H9 (cell line): ENCODE measurements at regions not wholly inside any gene's neighbourhood (a gene's known extent, or its start where the extent isn't known, plus 50 kb on each side); places are given as distances from the start of the nearest gene placed in this dataset.

Experiments
- DNase-seq: peaks from one replicate; pipeline ENCODE4 v3.0.0-alpha.2; 2017
- H2AFZ ChIP-seq: one replicate; pipeline ENCODE4 v1.6.1; 2013; ENCODE audit warnings: mild to moderate bottlenecking, low read length, control low read depth, moderate library complexity
- H2AK5ac ChIP-seq: 2 replicates; pipeline ENCODE4 v1.6.1; 2013; ENCODE audit warnings: low read length, control low read depth, mixed read lengths; ENCODE audit not compliant: insufficient read length
- H2BK120ac ChIP-seq: one replicate; pipeline ENCODE4 v1.6.1; 2013; ENCODE audit warnings: low read depth, mild to moderate bottlenecking, low read length, control low read depth, inconsistent platforms; ENCODE audit not compliant: poor library complexity, severe bottlenecking
- H2BK12ac ChIP-seq: 2 replicates; pipeline ENCODE4 v1.6.1; 2013; ENCODE audit warnings: low read length, control low read depth, mixed read lengths, low read depth; ENCODE audit not compliant: insufficient read length
- H2BK15ac ChIP-seq: 2 replicates; pipeline ENCODE4 v1.6.1; 2013; ENCODE audit warnings: low read depth, low read length, control low read depth
- H2BK20ac ChIP-seq: one replicate; pipeline ENCODE4 v1.6.1; 2013; ENCODE audit warnings: low read depth, mild to moderate bottlenecking, low read length, control low read depth, inconsistent platforms; ENCODE audit not compliant: poor library complexity, severe bottlenecking
- H2BK5ac ChIP-seq: 2 replicates; pipeline ENCODE4 v1.6.1; 2013; ENCODE audit warnings: low read length, control low read depth, mixed read lengths; ENCODE audit not compliant: insufficient read length
- H3K14ac ChIP-seq: 2 replicates; pipeline ENCODE4 v1.6.1; 2013; ENCODE audit warnings: low read length, control low read depth; ENCODE audit not compliant: insufficient read depth
- H3K18ac ChIP-seq: 2 replicates; pipeline ENCODE4 v1.6.1; 2013; ENCODE audit warnings: low read depth, mild to moderate bottlenecking, mixed read lengths, low read length, control low read depth; ENCODE audit not compliant: insufficient read length
- H3K23ac ChIP-seq: 2 replicates; pipeline ENCODE4 v1.6.1; 2013; ENCODE audit warnings: low read length, control low read depth, mixed read lengths, low read depth; ENCODE audit not compliant: insufficient read length
- H3K23me2 ChIP-seq: 2 replicates; pipeline ENCODE4 v1.6.1; 2013; ENCODE audit warnings: low read depth, mild to moderate bottlenecking, mixed read lengths, low read length, control low read depth; ENCODE audit not compliant: insufficient read length, poor library complexity, severe bottlenecking
- H3K27ac ChIP-seq: 2 replicates; pipeline ENCODE4 v1.5.1; 2013; ENCODE audit warnings: low read length, control low read depth, mixed read lengths, low read depth; ENCODE audit not compliant: insufficient read length
- H3K27me3 ChIP-seq: 2 replicates; pipeline ENCODE4 v1.6.1; 2013; ENCODE audit warnings: low read length, control low read depth, inconsistent platforms; ENCODE audit not compliant: insufficient read depth
- H3K4ac ChIP-seq: 2 replicates; pipeline ENCODE4 v1.6.1; 2013; ENCODE audit warnings: low read depth, mild to moderate bottlenecking, control low read depth, inconsistent platforms, low read length, moderate library complexity
- H3K4me1 ChIP-seq: 2 replicates; pipeline ENCODE4 v1.6.1; 2013; ENCODE audit warnings: low read length, control low read depth, inconsistent platforms; ENCODE audit not compliant: insufficient read depth
- H3K4me2 ChIP-seq: 2 replicates; pipeline ENCODE4 v1.6.1; 2013; ENCODE audit warnings: low read length, control low read depth, mixed read lengths; ENCODE audit not compliant: insufficient read length, insufficient read depth
- H3K56ac ChIP-seq: 2 replicates; pipeline ENCODE4 v1.6.1; 2013; ENCODE audit warnings: low read depth, mild to moderate bottlenecking, mixed read lengths, low read length, control low read depth; ENCODE audit not compliant: insufficient read length
- H3K79me1 ChIP-seq: 2 replicates; pipeline ENCODE4 v1.6.1; 2013; ENCODE audit warnings: low read depth, mild to moderate bottlenecking, moderate library complexity, low read length, control low read depth, inconsistent platforms; ENCODE audit not compliant: insufficient read depth, poor library complexity, severe bottlenecking
- H3K79me2 ChIP-seq: 2 replicates; pipeline ENCODE4 v1.6.1; 2013; ENCODE audit warnings: low read length, control low read depth, inconsistent platforms; ENCODE audit not compliant: insufficient read depth
- H3K9ac ChIP-seq: 2 replicates; pipeline ENCODE4 v1.6.1; 2013; ENCODE audit warnings: low read length, control low read depth, mixed read lengths; ENCODE audit not compliant: insufficient read length; ENCODE audit errors: extremely low read depth
- H3K9me3 ChIP-seq: one replicate; pipeline ENCODE4 v1.6.1; 2013; ENCODE audit warnings: low read depth, low read length, inconsistent platforms; ENCODE audit not compliant: control insufficient read depth
- H3T11ph ChIP-seq: one replicate; pipeline ENCODE4 v1.6.1; 2013; ENCODE audit warnings: mild to moderate bottlenecking, low read length, control low read depth, inconsistent platforms
- H4K20me1 ChIP-seq: one replicate; pipeline ENCODE4 v1.6.1; 2013; ENCODE audit not compliant: control insufficient read depth, insufficient read length, insufficient read depth
- H4K5ac ChIP-seq: 2 replicates; pipeline ENCODE4 v1.6.1; 2013; ENCODE audit warnings: low read depth, mild to moderate bottlenecking, mixed read lengths, low read length, control low read depth; ENCODE audit not compliant: insufficient read length
- H4K8ac ChIP-seq: replicated peaks from 2 replicates; pipeline ENCODE4 v1.6.1; 2013; ENCODE audit warnings: low read length, control low read depth, mixed read lengths, low read depth; ENCODE audit not compliant: insufficient read length
- H4K91ac ChIP-seq: 2 replicates; pipeline ENCODE4 v1.6.1; 2013; ENCODE audit warnings: low read depth, mild to moderate bottlenecking, moderate library complexity, mixed read lengths, low read length, control low read depth; ENCODE audit not compliant: insufficient read length
- H3K27ac Mint-ChIP-seq, 3 experiments: 2 replicates in 2 of 3; 3 replicates in 1 of 3; pipeline ENCODE4 v1.8.0; 2020 to 2021; ENCODE audit warnings: mixed read lengths in 3 of 3, mild to moderate bottlenecking in 1 of 3, moderate library complexity in 1 of 3
- H3K27me3 Mint-ChIP-seq: 2 replicates; pipeline ENCODE4 v1.8.0; 2021; ENCODE audit warnings: low read depth, mild to moderate bottlenecking, moderate library complexity, mixed read lengths
- H3K36me3 Mint-ChIP-seq, 3 experiments: 2 replicates in 2 of 3; 3 replicates in 1 of 3; pipeline ENCODE4 v1.8.0; 2020 to 2021; ENCODE audit warnings: low read depth in 3 of 3, mixed read lengths in 3 of 3; ENCODE audit not compliant: insufficient read depth in 1 of 3
- H3K4me1 Mint-ChIP-seq, 2 experiments: 2 replicates each; pipeline ENCODE4 v1.8.0; 2020; ENCODE audit warnings: mixed read lengths in 2 of 2
- H3K4me3 Mint-ChIP-seq, 2 experiments: 2 replicates in 1 of 2; 3 replicates in 1 of 2; pipeline ENCODE4 v1.8.0; 2020 to 2021; ENCODE audit warnings: mild to moderate bottlenecking in 2 of 2, mixed read lengths in 2 of 2, moderate library complexity in 1 of 2
- H3K9me3 Mint-ChIP-seq, 2 experiments: 2 replicates in 1 of 2; 3 replicates in 1 of 2; pipeline ENCODE4 v1.8.0; 2020; ENCODE audit warnings: mild to moderate bottlenecking in 2 of 2, mixed read lengths in 2 of 2, moderate library complexity in 1 of 2
- WGBS: extraction: QIAGEN DNeasy Blood & Tissue Kit; methylation state at CpG from one replicate; pipeline ENCODE4 v1.1.7; 2013; ENCODE audit warnings: missing lambda C conversion rate, low lambda C conversion rate, mixed read lengths; ENCODE audit not compliant: insufficient read length; ENCODE audit errors: extremely low coverage; 5-methylcytosine and 5-hydroxymethylcytosine counted together
- TF ChIP-seq, protein P1 (sequence below): fragments of 200-600 bp; sonication (generic); conservative IDR thresholded peaks from 3 replicates; pipeline ENCODE4 v1.8.0; 2021; ENCODE audit warnings: antibody characterized with exemption, mild to moderate bottlenecking

DNA sequence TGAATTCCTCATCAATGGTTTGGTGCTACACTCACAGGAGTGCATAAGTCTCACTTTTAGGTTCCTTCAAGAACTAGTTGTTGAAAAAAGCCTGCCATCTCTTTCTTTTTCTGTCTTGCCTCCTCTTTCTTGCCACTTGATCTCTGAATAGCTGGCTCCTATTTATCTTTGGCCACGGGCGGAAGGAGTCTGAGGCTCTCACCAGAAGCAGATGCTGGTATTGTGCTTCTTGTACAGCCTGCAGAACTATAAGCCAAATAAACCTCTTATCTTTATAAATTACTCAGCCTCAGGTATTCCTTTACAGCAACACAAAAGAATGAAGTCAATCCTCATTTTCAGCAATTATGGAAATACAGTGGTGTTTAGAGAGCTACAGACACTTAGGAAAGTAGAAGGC, 247.1 kb upstream of the PRR16 start:
- Histone ChIP-seq H3K9ac (no peak overlapping the region), H2BK15ac (no peak overlapping the region), H2BK120ac (no peak overlapping the region), H4K20me1 (no peaks in the 10 kb centered on the region), H3K9me3 (no peaks in the 10 kb centered on the region), H2AK5ac (no peak overlapping the region), H4K5ac (no peak overlapping the region), H3K79me2 (no peaks in the 10 kb centered on the region), H3T11ph (no peak overlapping the region), H3K79me1 (no peaks in the 10 kb centered on the region), H2AFZ (no peak overlapping the region), H3K27ac (no peak overlapping the region), H4K8ac (no peak overlapping the region), H3K23me2 (no peaks in the 10 kb centered on the region), H3K27me3 (no peaks in the 10 kb centered on the region), H3K4me2 (no peak overlapping the region), H3K4me1 (no peaks in the 10 kb centered on the region), H3K14ac (no peak overlapping the region), H2BK20ac (no peak overlapping the region), H2BK5ac (no peak overlapping the region), H3K18ac (no peak overlapping the region), H3K23ac (no peak overlapping the region), H3K56ac (no peak overlapping the region), H4K91ac (no peak overlapping the region), H2BK12ac (no peak overlapping the region), H3K4ac (no peak overlapping the region)
- no peak for DNase-seq
- WGBS: no CpG with 5 or more reads among the region's 2 CpGs
- no peaks in the 10 kb centered on the region for H3K4me1 Mint-ChIP-seq
- no peak overlapping the region for H3K4me3 Mint-ChIP-seq
- H3K9me3 Mint-ChIP-seq: no peaks in the 10 kb centered on the region
- no peak overlapping the region for H3K27ac Mint-ChIP-seq
- H3K36me3 Mint-ChIP-seq: no peaks in the 10 kb centered on the region
- H3K27me3 Mint-ChIP-seq: no peaks in the 10 kb centered on the region
- TF ChIP-seq, protein P1, sequence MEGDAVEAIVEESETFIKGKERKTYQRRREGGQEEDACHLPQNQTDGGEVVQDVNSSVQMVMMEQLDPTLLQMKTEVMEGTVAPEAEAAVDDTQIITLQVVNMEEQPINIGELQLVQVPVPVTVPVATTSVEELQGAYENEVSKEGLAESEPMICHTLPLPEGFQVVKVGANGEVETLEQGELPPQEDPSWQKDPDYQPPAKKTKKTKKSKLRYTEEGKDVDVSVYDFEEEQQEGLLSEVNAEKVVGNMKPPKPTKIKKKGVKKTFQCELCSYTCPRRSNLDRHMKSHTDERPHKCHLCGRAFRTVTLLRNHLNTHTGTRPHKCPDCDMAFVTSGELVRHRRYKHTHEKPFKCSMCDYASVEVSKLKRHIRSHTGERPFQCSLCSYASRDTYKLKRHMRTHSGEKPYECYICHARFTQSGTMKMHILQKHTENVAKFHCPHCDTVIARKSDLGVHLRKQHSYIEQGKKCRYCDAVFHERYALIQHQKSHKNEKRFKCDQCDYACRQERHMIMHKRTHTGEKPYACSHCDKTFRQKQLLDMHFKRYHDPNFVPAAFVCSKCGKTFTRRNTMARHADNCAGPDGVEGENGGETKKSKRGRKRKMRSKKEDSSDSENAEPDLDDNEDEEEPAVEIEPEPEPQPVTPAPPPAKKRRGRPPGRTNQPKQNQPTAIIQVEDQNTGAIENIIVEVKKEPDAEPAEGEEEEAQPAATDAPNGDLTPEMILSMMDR: no peak
